WERI-Rb-1 (cell line): ENCODE measurements at regions not wholly inside any gene's neighbourhood (a gene's known extent, or its start where the extent isn't known, plus 50 kb on each side); places are given as distances from the start of the nearest gene placed in this dataset.

Experiments
- DNase-seq: peaks from one replicate; pipeline ENCODE4 v3.0.0-alpha.2; 2020
- H3K27ac ChIP-seq: fragments of 250-450 bp; sonication (Bioruptor Pico); 2 replicates; pipeline ENCODE4 v1.5.1; 2020; ENCODE audit warnings: mild to moderate bottlenecking, moderate library complexity
- H3K27me3 ChIP-seq: fragments of 250-450 bp; sonication (Bioruptor Pico); 2 replicates; pipeline ENCODE4 v1.5.1; 2021; ENCODE audit warnings: mild to moderate bottlenecking, low read depth, moderate library complexity; ENCODE audit not compliant: insufficient read depth, severe bottlenecking
- H3K36me3 ChIP-seq: fragments of 250-450 bp; sonication (Bioruptor Pico); 2 replicates; pipeline ENCODE4 v1.5.1; 2020; ENCODE audit warnings: mild to moderate bottlenecking, moderate library complexity
- H3K4me3 ChIP-seq: 2 replicates; pipeline ENCODE4 v1.5.1; 2011; ENCODE audit warnings: low read depth, mild to moderate bottlenecking, control low read depth, low read length
- H3K9me3 ChIP-seq: fragments of 250-450 bp; sonication (Bioruptor Pico); 2 replicates; pipeline ENCODE4 v1.5.1; 2021; ENCODE audit warnings: mild to moderate bottlenecking, moderate library complexity; ENCODE audit not compliant: severe bottlenecking
- CTCF ChIP-seq: IDR thresholded peaks from 2 replicates; pipeline ENCODE4 v1.5.1; 2011; ENCODE audit warnings: low read depth, mild to moderate bottlenecking, control low read depth, inconsistent platforms, low read length

- no peak for DNase-seq
- Histone ChIP-seq H3K27me3 (no peaks in the 10 kb centered on the region), H3K4me3 (no peak overlapping the region), H3K36me3 (no peaks in the 10 kb centered on the region), H3K9me3 (no peaks in the 10 kb centered on the region), H3K27ac (no peak overlapping the region)
- no peak for TF ChIP-seq CTCF
These were observed 142.8 kb downstream of the ID4 start for GRCh38 chr6:19979986-19980385.

- TF ChIP-seq CTCF = no peak
- H3K27ac ChIP-seq = no peak overlapping the region
- H3K9me3 ChIP-seq = no peaks in the 10 kb centered on the region
- no peaks in the 10 kb centered on the region for H3K27me3 ChIP-seq
- no peak overlapping the region for H3K4me3 ChIP-seq
- DNase-seq = no peak
- no peaks in the 10 kb centered on the region for H3K36me3 ChIP-seq
These were observed 146.2 kb downstream of the ID4 start for GRCh38 chr6:19983374-19983773.

- Histone ChIP-seq H3K36me3 (no peaks in the 10 kb centered on the region), H3K27me3 (no peaks in the 10 kb centered on the region), H3K4me3 (no peak overlapping the region), H3K9me3 (no peaks in the 10 kb centered on the region), H3K27ac (no peak overlapping the region)
- DNase-seq = no peak
- no peak for TF ChIP-seq CTCF
These were observed 149.7 kb downstream of the ID4 start for GRCh38 chr6:19986691-19987438.

- DNase-seq = no peak
- TF ChIP-seq CTCF = no peak
- no peak overlapping the region for H3K27ac ChIP-seq
These were observed 151.4 kb downstream of the ID4 start for GRCh38 chr6:19988555-19988954.

GRCh38 chr6:19991176-19991575 is 154.0 kb downstream of the ID4 start:
- H3K27me3 ChIP-seq = no peaks in the 10 kb centered on the region
- H3K4me3 ChIP-seq = no peak overlapping the region
- DNase-seq = no peak
- H3K9me3 ChIP-seq = no peaks in the 10 kb centered on the region
- no peak for TF ChIP-seq CTCF
- H3K36me3 ChIP-seq = no peaks in the 10 kb centered on the region
- no peak overlapping the region for H3K27ac ChIP-seq

More at GRCh38 chr6:19988555-19988954, 151.4 kb downstream of the ID4 start:
- no peaks in the 10 kb centered on the region for H3K27me3 ChIP-seq
- no peaks in the 10 kb centered on the region for H3K9me3 ChIP-seq
- no peaks in the 10 kb centered on the region for H3K36me3 ChIP-seq
- H3K4me3 ChIP-seq = no peak overlapping the region

GRCh38 chr6:19994909-19995308 is 157.7 kb downstream of the ID4 start:
- Histone ChIP-seq H3K4me3 (no peak overlapping the region), H3K9me3 (peaks cover 3% of the 10 kb centered on the region), H3K36me3 (no peaks in the 10 kb centered on the region), H3K27me3 (no peaks in the 10 kb centered on the region), H3K27ac (peak overlapping the region; percentile 85)
- no peak for TF ChIP-seq CTCF
- no peak for DNase-seq
